Liver (tissue), 8 donors: ENCODE measurements at regions not wholly inside any gene's neighbourhood (a gene's known extent, or its start where the extent isn't known, plus 50 kb on each side); places are given as distances from the start of the nearest gene placed in this dataset.

Source experiments
- DNase-seq: peaks from one replicate; pipeline ENCODE4 v3.0.0-alpha.2; 2017; ENCODE audit warnings: low spot score
- H3K27ac ChIP-seq, 2 donors: one replicate each; pipeline ENCODE4 v1.7.0; 2013; ENCODE audit warnings: inconsistent platforms in 2 of 2, low read length in 2 of 2, control low read depth in 1 of 2, low read depth in 1 of 2, mild to moderate bottlenecking in 1 of 2
- H3K27me3 ChIP-seq, 4 donors: one replicate each; pipeline versions ENCODE4 v1.6.1 to v1.7.0; 2013; ENCODE audit warnings: low read length in 3 of 4, inconsistent platforms in 1 of 4, mild to moderate bottlenecking in 1 of 4, moderate library complexity in 1 of 4; ENCODE audit not compliant: control insufficient read depth in 4 of 4, insufficient read depth in 4 of 4
- H3K36me3 ChIP-seq, 4 donors: one replicate each; pipeline versions ENCODE4 v1.6.1 to v1.7.0; 2013; ENCODE audit warnings: low read length in 3 of 4, mild to moderate bottlenecking in 3 of 4, low read depth in 1 of 4, moderate library complexity in 1 of 4; ENCODE audit not compliant: control insufficient read depth in 4 of 4, insufficient read depth in 3 of 4
- H3K4me1 ChIP-seq, 4 donors: one replicate each; pipeline versions ENCODE4 v1.6.1 to v1.7.0; 2013; ENCODE audit warnings: low read length in 3 of 4, mild to moderate bottlenecking in 3 of 4, moderate library complexity in 1 of 4; ENCODE audit not compliant: control insufficient read depth in 4 of 4, insufficient read depth in 4 of 4
- H3K4me3 ChIP-seq, 3 donors: one replicate each; pipeline versions ENCODE4 v1.6.1 to v1.7.0; 2013; ENCODE audit warnings: low read length in 3 of 3, control low read depth in 1 of 3, low read depth in 1 of 3, mild to moderate bottlenecking in 1 of 3
- H3K9ac ChIP-seq, 2 donors: one replicate each; pipeline ENCODE4 v1.7.0; 2013; ENCODE audit warnings: low read length in 2 of 2, mild to moderate bottlenecking in 2 of 2, moderate library complexity in 2 of 2, control low read depth in 1 of 2, low read depth in 1 of 2
- H3K9me3 ChIP-seq, 4 donors: one replicate each; pipeline versions ENCODE4 v1.6.1 to v1.7.0; 2013; ENCODE audit warnings: low read length in 3 of 4; ENCODE audit not compliant: control insufficient read depth in 4 of 4
- ATF3 ChIP-seq: IDR thresholded peaks from 2 replicates; pipeline ENCODE4 v1.6.1; 2016; ENCODE audit warnings: antibody characterized with exemption
- CTCF ChIP-seq: fragments of 150-350 bp; IDR thresholded peaks from 2 replicates; pipeline ENCODE4 v1.5.1; 2017; ENCODE audit warnings: improper control_type of control experiment, low read depth, low read length; ENCODE audit not compliant: missing input control
- EGR1 ChIP-seq, 2 donors: IDR thresholded peaks; 2 replicates each; pipeline ENCODE4 v1.6.1; 2016 to 2018; ENCODE audit warnings: antibody characterized with exemption in 2 of 2, low read depth in 2 of 2
- FOXA1 ChIP-seq: IDR thresholded peaks from 2 replicates; pipeline ENCODE4 v1.6.1; 2016; ENCODE audit warnings: antibody characterized with exemption
- FOXA2 ChIP-seq: IDR thresholded peaks from 2 replicates; pipeline ENCODE4 v1.6.1; 2016; ENCODE audit warnings: antibody characterized with exemption
- GABPA ChIP-seq, 2 donors: IDR thresholded peaks in 1 of 2; conservative IDR thresholded peaks in 1 of 2; 2 replicates each; pipeline ENCODE4 v1.6.1; 2016; ENCODE audit warnings: antibody characterized with exemption in 2 of 2, mild to moderate bottlenecking in 1 of 2, moderate library complexity in 1 of 2
- HNF4A ChIP-seq, 2 donors: conservative IDR thresholded peaks; 2 replicates each; pipeline ENCODE4 v1.6.1; 2016; ENCODE audit warnings: antibody characterized with exemption in 2 of 2, mild to moderate bottlenecking in 2 of 2
- HNF4G ChIP-seq: IDR thresholded peaks from 2 replicates; pipeline ENCODE4 v1.6.1; 2016; ENCODE audit warnings: antibody characterized with exemption
- JUND ChIP-seq, 2 donors: IDR thresholded peaks; 2 replicates each; pipeline ENCODE4 v1.6.1; 2016; ENCODE audit warnings: antibody characterized with exemption in 2 of 2
- MAX ChIP-seq: IDR thresholded peaks from 2 replicates; pipeline ENCODE4 v1.6.1; 2016; ENCODE audit warnings: antibody characterized with exemption
- NR2F2 ChIP-seq: IDR thresholded peaks from 2 replicates; pipeline ENCODE4 v1.6.1; 2016; ENCODE audit warnings: antibody characterized with exemption
- RAD21 ChIP-seq, 2 donors: IDR thresholded peaks; 2 replicates each; pipeline ENCODE4 v1.6.1; 2016; ENCODE audit warnings: antibody characterized with exemption in 2 of 2, mild to moderate bottlenecking in 2 of 2
- REST ChIP-seq: IDR thresholded peaks from 2 replicates; pipeline ENCODE4 v1.6.1; 2016; ENCODE audit warnings: antibody characterized with exemption, mild to moderate bottlenecking
- RXRA ChIP-seq, 2 donors: IDR thresholded peaks; 2 replicates each; pipeline ENCODE4 v1.6.1; 2017 to 2018; ENCODE audit warnings: antibody characterized with exemption in 2 of 2, mild to moderate bottlenecking in 1 of 2
- SP1 ChIP-seq: IDR thresholded peaks from 2 replicates; pipeline ENCODE4 v1.6.1; 2018; ENCODE audit warnings: antibody characterized with exemption, mild to moderate bottlenecking
- TAF1 ChIP-seq: conservative IDR thresholded peaks from 2 replicates; pipeline ENCODE4 v1.6.1; 2016; ENCODE audit warnings: antibody characterized with exemption, mild to moderate bottlenecking
- YY1 ChIP-seq: IDR thresholded peaks from 2 replicates; pipeline ENCODE4 v1.6.1; 2016; ENCODE audit warnings: antibody characterized with exemption, mild to moderate bottlenecking
- ZBTB33 ChIP-seq: IDR thresholded peaks from 2 replicates; pipeline ENCODE4 v1.6.1; 2016; ENCODE audit warnings: antibody characterized with exemption
- WGBS: extraction: QIAGEN DNeasy Blood & Tissue Kit; methylation state at CpG from one replicate; pipeline ENCODE4 v1.1.7; 2013; 5-methylcytosine and 5-hydroxymethylcytosine counted together
- donor health status: healthy.
- donor health status: healthy.
- donor health status: healthy.
- donor health status: healthy.
- donor health status: healthy.

GRCh38 chr18:71194438-71194837 lies 905.6 kb downstream of the SOCS6 start:
- Histone ChIP-seq H3K36me3 (no peaks in the 10 kb centered on the region), H3K4me3 (no peak overlapping the region), H3K9ac (no peak overlapping the region), H3K9me3 (no peaks in the 10 kb centered on the region), H3K27me3 (no peaks in the 10 kb centered on the region), H3K4me1 (no peaks in the 10 kb centered on the region), H3K27ac (no peak overlapping the region)
- 46% methylated on average over 1 of the region's 1 CpG for WGBS
- no peak for DNase-seq
- TF ChIP-seq MAX, result no peak
- TF ChIP-seq ZBTB33, result no peak
- TF ChIP-seq TAF1, result no peak
- TF ChIP-seq ATF3, result no peak
- TF ChIP-seq RXRA (IDR thresholded peaks at IDR 0.05), result no peak

GRCh38 chr18:71189581-71189980 lies 900.7 kb downstream of the SOCS6 start:
- TF ChIP-seq NR2F2, result no peak
- no peak for TF ChIP-seq SP1
- no peak for TF ChIP-seq GABPA (IDR thresholded peaks at IDR 0.05 in 1 of 2, conservative IDR thresholded peaks at IDR 0.05 in 1 of 2)
- TF ChIP-seq CTCF, result no peak
- TF ChIP-seq HNF4G, result no peak
- no peak for TF ChIP-seq RAD21 (IDR thresholded peaks at IDR 0.05)
- no peak for TF ChIP-seq EGR1 (IDR thresholded peaks at IDR 0.05; ENCODE audit: low read depth in 2 of 2)
- TF ChIP-seq YY1, result no peak
- TF ChIP-seq TAF1, result no peak
- TF ChIP-seq FOXA2, result no peak
- no peak for TF ChIP-seq ATF3
- no peak for TF ChIP-seq ZBTB33
- no peak for TF ChIP-seq RXRA (IDR thresholded peaks at IDR 0.05)
- TF ChIP-seq REST, result no peak
- TF ChIP-seq HNF4A (conservative IDR thresholded peaks at IDR 0.05), result no peak
- TF ChIP-seq FOXA1, result no peak
- no peak for TF ChIP-seq JUND (IDR thresholded peaks at IDR 0.05)
- TF ChIP-seq MAX, result no peak
- H3K4me3 ChIP-seq, result no peak overlapping the region
- H3K27ac ChIP-seq, result no peak overlapping the region
- WGBS, result 81% methylated on average over 3 of the region's 3 CpGs
- no peaks in the 10 kb centered on the region for H3K4me1 ChIP-seq
- H3K27me3 ChIP-seq, result no peaks in the 10 kb centered on the region
- DNase-seq, result no peak
- H3K9ac ChIP-seq, result no peak overlapping the region
- no peaks in the 10 kb centered on the region for H3K36me3 ChIP-seq
- H3K9me3 ChIP-seq, result no peaks in the 10 kb centered on the region
